KMS-11 (cell line): ENCODE measurements at regions not wholly inside any gene's neighbourhood (a gene's known extent, or its start where the extent isn't known, plus 50 kb on each side); places are given as distances from the start of the nearest gene placed in this dataset.

Experiments
- H2AFZ ChIP-seq: fragments of 200-600 bp; sonication (generic); 2 replicates; pipeline ENCODE4 v1.6.1; 2016; ENCODE audit warnings: antibody characterized with exemption, mixed run types, low read depth
- H3K27ac ChIP-seq: fragments of 200-600 bp; sonication (generic); 2 replicates; pipeline ENCODE4 v1.6.1; 2016; ENCODE audit warnings: mild to moderate bottlenecking, mixed run types
- H3K27me3 ChIP-seq: fragments of 200-600 bp; sonication (generic); 2 replicates; pipeline ENCODE4 v1.6.1; 2017; ENCODE audit warnings: mild to moderate bottlenecking, low read depth, mixed run types, moderate library complexity; ENCODE audit not compliant: insufficient read depth
- H3K36me3 ChIP-seq: fragments of 200-600 bp; sonication (generic); 2 replicates; pipeline ENCODE4 v1.6.1; 2017; ENCODE audit warnings: mild to moderate bottlenecking, mixed run types; ENCODE audit not compliant: insufficient read depth
- H3K4me1 ChIP-seq: fragments of 200-600 bp; sonication (generic); 2 replicates; pipeline ENCODE4 v1.6.1; 2016; ENCODE audit warnings: mild to moderate bottlenecking, low read depth, mixed run types; ENCODE audit not compliant: poor library complexity, severe bottlenecking
- H3K4me2 ChIP-seq: fragments of 200-600 bp; sonication (generic); 2 replicates; pipeline ENCODE4 v1.7.0; 2016; ENCODE audit warnings: mild to moderate bottlenecking, mixed run types
- H3K4me3 ChIP-seq: fragments of 200-600 bp; sonication (generic); IDR thresholded peaks from 2 replicates; pipeline ENCODE4 v1.6.1; 2017; ENCODE audit warnings: low read depth, low read length, mixed read lengths; ENCODE audit not compliant: insufficient read depth
- H3K79me2 ChIP-seq: fragments of 200-600 bp; sonication (generic); 2 replicates; pipeline ENCODE4 v1.6.1; 2016; ENCODE audit warnings: low read depth, mixed run types; ENCODE audit not compliant: insufficient read depth
- H3K9ac ChIP-seq: fragments of 200-600 bp; sonication (generic); 2 replicates; pipeline ENCODE4 v1.6.1; 2016; ENCODE audit warnings: mild to moderate bottlenecking, mixed run types
- H4K20me1 ChIP-seq: fragments of 200-600 bp; sonication (generic); 2 replicates; pipeline ENCODE4 v1.6.1; 2016; ENCODE audit warnings: mild to moderate bottlenecking, mixed run types; ENCODE audit not compliant: insufficient read depth
- TF ChIP-seq, protein P1 (sequence below): fragments of 200-600 bp; sonication (generic); conservative IDR thresholded peaks from 2 replicates; pipeline ENCODE4 v1.6.1; 2017; ENCODE audit warnings: low read depth, mild to moderate bottlenecking, antibody characterized with exemption, low read length, moderate library complexity, mixed read lengths

GRCh38 chr13:47508527-47509228 is 492.4 kb downstream of the SUCLA2 start:
- Histone ChIP-seq H3K4me1 (no peaks in the 10 kb centered on the region), H3K36me3 (no peaks in the 10 kb centered on the region), H3K4me2 (no peak overlapping the region), H4K20me1 (no peaks in the 10 kb centered on the region), H3K27ac (no peak overlapping the region), H3K27me3 (no peaks in the 10 kb centered on the region), H3K9ac (no peak overlapping the region), H2AFZ (no peak overlapping the region), H3K79me2 (no peaks in the 10 kb centered on the region), H3K4me3 (no peak overlapping the region)
- TF ChIP-seq, protein P1, sequence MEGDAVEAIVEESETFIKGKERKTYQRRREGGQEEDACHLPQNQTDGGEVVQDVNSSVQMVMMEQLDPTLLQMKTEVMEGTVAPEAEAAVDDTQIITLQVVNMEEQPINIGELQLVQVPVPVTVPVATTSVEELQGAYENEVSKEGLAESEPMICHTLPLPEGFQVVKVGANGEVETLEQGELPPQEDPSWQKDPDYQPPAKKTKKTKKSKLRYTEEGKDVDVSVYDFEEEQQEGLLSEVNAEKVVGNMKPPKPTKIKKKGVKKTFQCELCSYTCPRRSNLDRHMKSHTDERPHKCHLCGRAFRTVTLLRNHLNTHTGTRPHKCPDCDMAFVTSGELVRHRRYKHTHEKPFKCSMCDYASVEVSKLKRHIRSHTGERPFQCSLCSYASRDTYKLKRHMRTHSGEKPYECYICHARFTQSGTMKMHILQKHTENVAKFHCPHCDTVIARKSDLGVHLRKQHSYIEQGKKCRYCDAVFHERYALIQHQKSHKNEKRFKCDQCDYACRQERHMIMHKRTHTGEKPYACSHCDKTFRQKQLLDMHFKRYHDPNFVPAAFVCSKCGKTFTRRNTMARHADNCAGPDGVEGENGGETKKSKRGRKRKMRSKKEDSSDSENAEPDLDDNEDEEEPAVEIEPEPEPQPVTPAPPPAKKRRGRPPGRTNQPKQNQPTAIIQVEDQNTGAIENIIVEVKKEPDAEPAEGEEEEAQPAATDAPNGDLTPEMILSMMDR = no peak

DNA sequence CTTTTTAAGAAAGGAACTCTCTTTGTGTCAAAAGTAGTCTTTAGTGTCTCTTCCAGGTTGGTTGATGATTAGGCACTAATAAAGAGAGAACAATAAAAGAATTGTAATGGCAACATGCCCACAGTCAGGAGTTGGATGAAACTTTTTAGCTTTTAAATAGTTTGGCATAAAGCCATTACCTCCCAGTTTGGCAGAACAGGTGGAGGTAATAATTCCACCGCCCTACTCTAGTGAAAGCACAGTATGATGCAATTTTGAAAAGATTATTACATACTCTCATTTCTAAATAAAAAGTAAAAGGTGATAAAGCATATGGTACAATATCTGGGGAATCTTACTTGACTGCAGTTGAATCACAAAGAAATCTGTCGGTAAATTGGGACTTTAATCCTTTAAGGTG is 497.6 kb downstream of the SUCLA2 start:
- H3K79me2 ChIP-seq = no peaks in the 10 kb centered on the region
- no peak overlapping the region for H3K9ac ChIP-seq
- no peaks in the 10 kb centered on the region for H3K36me3 ChIP-seq
- no peaks in the 10 kb centered on the region for H4K20me1 ChIP-seq
- H3K27ac ChIP-seq = no peak overlapping the region
- H2AFZ ChIP-seq = no peak overlapping the region
- H3K27me3 ChIP-seq = no peaks in the 10 kb centered on the region
- H3K4me1 ChIP-seq = no peaks in the 10 kb centered on the region
- H3K4me2 ChIP-seq = no peak overlapping the region
- no peak overlapping the region for H3K4me3 ChIP-seq
- TF ChIP-seq, protein P1 = no peak

GRCh38 chr13:47502166-47502565 is 498.9 kb downstream of the SUCLA2 start:
- no peak overlapping the region for H3K4me3 ChIP-seq
- no peaks in the 10 kb centered on the region for H4K20me1 ChIP-seq
- H3K36me3 ChIP-seq = no peaks in the 10 kb centered on the region
- H3K4me1 ChIP-seq = no peaks in the 10 kb centered on the region
- H2AFZ ChIP-seq = no peak overlapping the region
- H3K27ac ChIP-seq = no peak overlapping the region
- H3K27me3 ChIP-seq = no peaks in the 10 kb centered on the region
- H3K79me2 ChIP-seq = no peaks in the 10 kb centered on the region
- no peak overlapping the region for H3K9ac ChIP-seq
- no peak overlapping the region for H3K4me2 ChIP-seq
- TF ChIP-seq, protein P1 = no peak

DNA sequence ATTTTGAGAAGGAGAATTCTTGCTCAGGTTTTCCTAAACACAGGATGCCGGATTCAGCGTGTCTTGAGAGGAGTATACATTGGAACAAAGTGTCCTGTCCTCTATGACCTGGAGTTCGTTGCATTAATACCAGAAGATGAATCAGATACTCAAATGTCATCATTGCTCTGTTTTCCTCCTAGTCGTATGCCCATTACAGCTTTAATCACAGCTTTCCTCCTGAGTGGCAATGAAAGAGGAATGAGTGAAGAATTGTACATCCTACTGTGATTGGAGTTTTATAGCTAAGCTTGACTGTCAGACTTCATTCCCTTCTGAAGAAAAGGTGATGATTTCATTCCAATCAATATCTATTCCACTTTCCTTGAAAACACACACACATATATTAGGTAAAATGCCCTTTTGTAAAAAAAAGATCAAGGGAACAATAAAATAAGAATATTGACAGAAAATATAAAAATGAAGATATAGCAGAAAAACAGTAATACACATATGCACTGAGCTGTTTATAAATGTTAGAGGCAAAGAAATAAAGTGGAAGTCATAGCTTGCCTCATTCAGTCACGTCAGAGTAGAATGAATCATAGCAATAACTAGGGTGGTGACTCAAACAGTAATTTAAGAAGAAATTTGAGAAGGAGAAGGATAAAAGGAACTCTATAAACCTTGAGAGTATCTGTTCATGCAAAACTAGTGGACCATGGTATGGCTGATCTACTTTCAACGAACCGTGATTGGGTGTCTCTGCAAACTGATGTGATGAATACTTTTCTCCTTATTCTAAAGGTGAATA is 501.5 kb downstream of the SUCLA2 start:
- Histone ChIP-seq H3K27me3 (no peaks in the 10 kb centered on the region), H3K27ac (no peak overlapping the region), H4K20me1 (no peaks in the 10 kb centered on the region), H2AFZ (no peak overlapping the region), H3K4me1 (no peaks in the 10 kb centered on the region), H3K9ac (no peak overlapping the region), H3K4me3 (no peak overlapping the region), H3K4me2 (no peak overlapping the region), H3K36me3 (no peaks in the 10 kb centered on the region), H3K79me2 (no peaks in the 10 kb centered on the region)
- TF ChIP-seq, protein P1 = no peak
